ENCODE measurements at regions not wholly inside any gene's neighbourhood (a gene's known extent, or its start where the extent isn't known, plus 50 kb on each side); places are given as distances from the start of the nearest gene placed in this dataset.

DNA sequence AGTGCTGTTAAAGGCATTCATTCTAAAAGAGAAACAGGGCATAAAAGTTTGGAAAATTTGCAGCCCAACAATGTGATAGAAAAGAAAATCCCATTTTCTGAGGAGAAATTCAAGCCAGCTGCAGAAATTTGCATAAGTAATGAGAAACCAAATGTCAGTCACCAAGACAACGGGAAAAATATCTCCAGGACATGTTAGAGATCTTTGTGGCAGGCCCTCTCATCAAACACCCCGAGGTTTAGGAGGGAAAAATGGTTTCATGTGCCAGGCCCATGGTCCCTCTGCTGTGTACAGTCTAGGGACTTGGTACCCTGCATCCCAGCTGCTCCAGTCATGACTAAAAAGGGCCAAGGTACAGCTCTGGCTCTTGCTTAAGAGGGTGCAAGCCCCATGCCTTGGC is 251.0 kb upstream of the FAR2 start:
- H3K27me3 ChIP-seq (ENCODE audit: insufficient read depth in 3 of 3, low read length in 2 of 3) = no peaks in the 10 kb centered on the region
- H3K4me3 ChIP-seq = no peak overlapping the region
- WGBS, 3 donors = 50 to 58% (median 54%) methylated on average over 2 of the region's 2 CpGs
- TF ChIP-seq, protein P1, sequence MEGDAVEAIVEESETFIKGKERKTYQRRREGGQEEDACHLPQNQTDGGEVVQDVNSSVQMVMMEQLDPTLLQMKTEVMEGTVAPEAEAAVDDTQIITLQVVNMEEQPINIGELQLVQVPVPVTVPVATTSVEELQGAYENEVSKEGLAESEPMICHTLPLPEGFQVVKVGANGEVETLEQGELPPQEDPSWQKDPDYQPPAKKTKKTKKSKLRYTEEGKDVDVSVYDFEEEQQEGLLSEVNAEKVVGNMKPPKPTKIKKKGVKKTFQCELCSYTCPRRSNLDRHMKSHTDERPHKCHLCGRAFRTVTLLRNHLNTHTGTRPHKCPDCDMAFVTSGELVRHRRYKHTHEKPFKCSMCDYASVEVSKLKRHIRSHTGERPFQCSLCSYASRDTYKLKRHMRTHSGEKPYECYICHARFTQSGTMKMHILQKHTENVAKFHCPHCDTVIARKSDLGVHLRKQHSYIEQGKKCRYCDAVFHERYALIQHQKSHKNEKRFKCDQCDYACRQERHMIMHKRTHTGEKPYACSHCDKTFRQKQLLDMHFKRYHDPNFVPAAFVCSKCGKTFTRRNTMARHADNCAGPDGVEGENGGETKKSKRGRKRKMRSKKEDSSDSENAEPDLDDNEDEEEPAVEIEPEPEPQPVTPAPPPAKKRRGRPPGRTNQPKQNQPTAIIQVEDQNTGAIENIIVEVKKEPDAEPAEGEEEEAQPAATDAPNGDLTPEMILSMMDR (IDR thresholded peaks at IDR 0.05) = no peak
- ATAC-seq (no peak), DNase-seq (no peak)
- H3K36me3 ChIP-seq (ENCODE audit: insufficient read depth in 1 of 2, low read depth in 1 of 2) = no peaks in the 10 kb centered on the region
- H3K4me1 ChIP-seq = no peaks in the 10 kb centered on the region
- no peak overlapping the region for H3K27ac ChIP-seq
- intact Hi-C loops (cut with DNase I) = no loop called here
- peaks cover 3% of the 10 kb centered on the region for H3K9me3 ChIP-seq

DNA sequence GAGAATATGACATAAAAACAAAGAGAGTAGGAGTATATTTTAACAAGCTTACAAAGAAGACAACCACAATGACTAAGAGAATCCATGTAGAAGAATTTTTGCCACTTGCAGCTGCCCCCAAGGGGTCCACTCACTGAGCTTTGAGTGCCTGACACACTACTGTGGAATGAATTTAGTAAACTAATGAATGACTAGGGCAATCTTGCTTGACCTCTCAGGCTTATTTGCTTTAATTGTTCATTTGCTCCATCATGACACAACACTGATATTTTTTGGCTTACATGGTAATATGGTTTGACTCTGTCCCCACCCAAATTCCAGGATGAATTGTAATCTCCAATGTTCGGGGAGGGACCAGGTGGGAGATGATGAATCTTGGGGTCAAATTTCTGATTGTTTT is 249.1 kb upstream of the FAR2 start:
- ATAC-seq = no peak
- H3K9me3 ChIP-seq = peaks cover 3% of the 10 kb centered on the region
- no peaks in the 10 kb centered on the region for H3K4me1 ChIP-seq
- no peaks in the 10 kb centered on the region for H3K27me3 ChIP-seq (ENCODE audit: insufficient read depth in 3 of 3, low read length in 2 of 3)
- WGBS, 3 donors = 68 to 70% (median 69%) methylated on average over 1 of the region's 1 CpG
- DNase-seq = no peak
- TF ChIP-seq, protein P1 (IDR thresholded peaks at IDR 0.05) = no peak
- H3K36me3 ChIP-seq (ENCODE audit: insufficient read depth in 1 of 2, low read depth in 1 of 2) = no peaks in the 10 kb centered on the region
- no peak overlapping the region for H3K4me3 ChIP-seq
- intact Hi-C loops (cut with DNase I) = no loop called here
- H3K27ac ChIP-seq = no peak overlapping the region

DNA sequence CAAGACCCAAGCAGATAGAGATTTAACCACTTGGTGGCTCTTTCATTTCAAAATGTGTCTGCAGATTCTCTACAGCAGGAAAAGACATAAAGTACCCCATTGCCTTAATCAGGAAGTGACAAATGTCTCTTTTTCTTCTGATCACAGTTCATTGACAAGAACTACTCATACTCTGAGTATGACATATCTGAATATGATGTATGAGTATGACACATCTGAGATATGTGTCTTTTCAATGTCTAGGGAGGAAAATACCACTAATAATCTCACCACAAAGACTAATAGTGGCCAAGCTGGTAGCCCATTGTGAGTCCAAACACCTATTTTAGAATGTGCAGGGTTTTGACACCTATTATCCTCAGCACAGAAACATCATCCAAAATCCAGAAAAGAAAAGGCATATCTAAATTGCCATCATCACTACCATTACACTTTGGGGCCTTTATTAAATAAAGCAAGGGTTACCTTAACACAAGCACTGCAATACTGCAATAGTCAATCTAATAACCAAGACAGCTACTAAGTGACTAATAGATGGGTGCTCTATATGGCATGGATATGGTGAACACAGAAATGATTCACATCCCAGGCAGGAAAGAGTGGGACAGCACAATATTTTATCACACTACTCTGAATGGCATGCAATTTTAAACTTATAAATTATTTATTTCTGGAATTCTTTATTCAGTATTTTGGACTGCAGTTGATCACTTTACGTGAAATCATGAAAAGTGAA is 243.7 kb upstream of the FAR2 start:
- WGBS, 3 donors = 67 to 81% (median 73%) methylated on average over 1 of the region's 1 CpG
- no peaks in the 10 kb centered on the region for H3K36me3 ChIP-seq (ENCODE audit: insufficient read depth in 1 of 2, low read depth in 1 of 2)
- H3K4me3 ChIP-seq = no peak overlapping the region
- H3K27me3 ChIP-seq (ENCODE audit: insufficient read depth in 3 of 3, low read length in 2 of 3) = no peaks in the 10 kb centered on the region
- TF ChIP-seq, protein P1 (IDR thresholded peaks at IDR 0.05) = no peak
- H3K27ac ChIP-seq = no peak overlapping the region
- H3K9me3 ChIP-seq = peaks cover 3% of the 10 kb centered on the region
- no peak for DNase-seq
- no peaks in the 10 kb centered on the region for H3K4me1 ChIP-seq
- ATAC-seq = no peak
- intact Hi-C loops (cut with DNase I) = no loop called here

DNA sequence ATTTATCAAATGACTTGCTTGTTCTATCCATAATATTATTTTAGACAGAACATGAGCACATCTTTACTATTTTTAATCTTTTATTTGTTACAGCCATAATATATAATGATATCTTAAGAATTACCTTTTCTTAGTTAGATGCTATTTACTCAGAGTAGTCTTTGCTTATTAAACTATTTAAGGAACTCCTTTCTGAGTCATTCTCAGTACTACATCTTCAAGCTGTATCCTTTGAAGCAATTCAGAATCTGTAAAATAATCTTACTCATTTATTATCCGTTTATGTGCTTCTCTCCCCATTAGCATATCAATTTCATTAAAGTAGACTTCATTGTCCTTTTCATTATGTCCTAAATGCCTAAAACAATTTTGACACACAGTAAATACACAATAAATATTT is 240.4 kb upstream of the FAR2 start:
- Histone ChIP-seq H3K9me3 (peaks cover 12% of the 10 kb centered on the region), H3K36me3 (ENCODE audit: insufficient read depth in 1 of 2, low read depth in 1 of 2) (no peaks in the 10 kb centered on the region), H3K4me3 (no peak overlapping the region), H3K27me3 (ENCODE audit: insufficient read depth in 3 of 3, low read length in 2 of 3) (no peaks in the 10 kb centered on the region), H3K4me1 (no peaks in the 10 kb centered on the region), H3K27ac (no peak overlapping the region)
- ATAC-seq (no peak), DNase-seq (no peak)
- intact Hi-C loops (cut with DNase I) = no loop called here
- WGBS, 3 donors = 72 to 83% (median 78%) methylated on average over 1 of the region's 1 CpG
- TF ChIP-seq, protein P1 (IDR thresholded peaks at IDR 0.05) = no peak

DNA sequence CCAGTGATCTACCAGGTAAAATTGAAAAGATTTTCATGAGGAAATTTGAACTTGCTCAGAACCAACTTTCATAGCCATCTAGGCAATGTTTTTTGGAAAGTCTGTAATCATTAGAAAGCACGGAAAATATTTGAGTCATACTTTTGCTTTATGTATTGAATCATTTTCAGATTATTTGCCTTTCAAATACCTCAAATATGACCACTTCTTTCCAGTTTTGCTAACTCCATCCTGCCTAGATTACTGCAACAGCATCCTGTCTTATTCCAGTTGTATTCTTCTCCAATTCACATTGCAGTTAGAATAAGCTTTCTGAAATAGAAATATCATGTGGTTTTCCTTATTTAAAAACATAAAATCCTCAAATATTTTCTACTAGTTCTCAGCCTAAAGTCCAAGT is 239.8 kb upstream of the FAR2 start:
- Histone ChIP-seq H3K4me3 (no peak overlapping the region), H3K9me3 (peaks cover 15% of the 10 kb centered on the region), H3K27ac (no peak overlapping the region), H3K36me3 (ENCODE audit: insufficient read depth in 1 of 2, low read depth in 1 of 2) (no peaks in the 10 kb centered on the region), H3K4me1 (no peaks in the 10 kb centered on the region), H3K27me3 (ENCODE audit: insufficient read depth in 3 of 3, low read length in 2 of 3) (no peaks in the 10 kb centered on the region)
- ATAC-seq (no peak), DNase-seq (no peak)
- WGBS, 3 donors = 48 to 71% (median 58%) methylated on average over 1 of the region's 1 CpG
- intact Hi-C loops (cut with DNase I) = no loop called here
- TF ChIP-seq, protein P1 (IDR thresholded peaks at IDR 0.05) = no peak
